HUES64 (cell line): ENCODE measurements at regions not wholly inside any gene's neighbourhood (a gene's known extent, or its start where the extent isn't known, plus 50 kb on each side); places are given as distances from the start of the nearest gene placed in this dataset.
"Not testable (repeated sequence)": the region's sequence is repeated elsewhere in the genome, so short reads cannot be mapped to it uniquely, and the experiment has no call there.

Experiments
- H3K27ac ChIP-seq: 2 replicates; pipeline ENCODE4 v1.7.0; 2013; ENCODE audit warnings: low read depth, low read length, inconsistent platforms
- H3K27me3 ChIP-seq: 2 replicates; pipeline ENCODE4 v1.6.1; 2013; ENCODE audit warnings: mild to moderate bottlenecking, low read length; ENCODE audit not compliant: insufficient read depth
- H3K36me3 ChIP-seq: 2 replicates; pipeline ENCODE4 v1.6.1; 2013; ENCODE audit warnings: mild to moderate bottlenecking, low read length; ENCODE audit not compliant: insufficient read depth
- H3K4me1 ChIP-seq: 2 replicates; pipeline ENCODE4 v1.6.1; 2013; ENCODE audit warnings: mild to moderate bottlenecking, low read length, moderate library complexity; ENCODE audit not compliant: insufficient read depth
- H3K4me3 ChIP-seq: 2 replicates; pipeline ENCODE4 v1.5.1; 2013; ENCODE audit warnings: mild to moderate bottlenecking, low read length, moderate library complexity
- H3K9ac ChIP-seq: 2 replicates; pipeline ENCODE4 v1.6.1; 2013; ENCODE audit warnings: mild to moderate bottlenecking, low read depth, low read length
- H3K9me3 ChIP-seq: 2 replicates; pipeline ENCODE4 v1.6.1; 2013; ENCODE audit warnings: low read depth, low read length; ENCODE audit not compliant: insufficient read depth
- WGBS: fragments of 150-250, 120-280 bp; methylation state at CpG from one replicate; pipeline ENCODE4 v1.1.7; 2013; ENCODE audit warnings: missing lambda C conversion rate; 5-methylcytosine and 5-hydroxymethylcytosine counted together

DNA sequence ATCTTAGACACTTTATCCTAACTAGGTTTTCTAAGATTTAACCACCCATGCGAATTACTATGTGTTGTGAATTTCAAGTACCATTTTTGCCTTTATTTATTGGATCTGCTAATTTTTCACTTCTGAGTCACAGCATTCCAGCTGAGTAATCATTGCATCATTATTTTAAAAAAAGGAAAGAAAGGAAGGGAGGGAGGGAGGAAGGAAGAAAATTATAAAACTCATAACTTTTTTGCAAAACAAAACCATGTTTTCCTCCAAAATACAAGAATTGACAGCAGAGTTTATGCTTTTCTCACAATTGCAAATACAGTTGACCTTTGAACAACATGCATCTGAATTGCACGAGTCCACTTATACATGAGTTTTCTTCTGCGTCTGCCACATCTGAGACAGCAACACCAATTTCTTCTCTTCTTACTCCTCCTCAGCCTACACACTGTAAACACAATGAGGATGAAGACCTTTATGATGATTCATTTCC is 651.4 kb upstream of the NECTIN3 start:
- WGBS: 92% methylated on average over 3 of the region's 3 CpGs
- Histone ChIP-seq H3K4me3 (no peak overlapping the region), H3K27me3 (no peaks in the 10 kb centered on the region), H3K27ac (peak overlapping the region; percentile 55; the same call in 1 of the 2 replicates), H3K9me3 (no peaks in the 10 kb centered on the region), H3K9ac (no peak overlapping the region), H3K36me3 (no peaks in the 10 kb centered on the region), H3K4me1 (peaks cover 7% of the 10 kb centered on the region; the same call in 1 of the 2 replicates)

DNA sequence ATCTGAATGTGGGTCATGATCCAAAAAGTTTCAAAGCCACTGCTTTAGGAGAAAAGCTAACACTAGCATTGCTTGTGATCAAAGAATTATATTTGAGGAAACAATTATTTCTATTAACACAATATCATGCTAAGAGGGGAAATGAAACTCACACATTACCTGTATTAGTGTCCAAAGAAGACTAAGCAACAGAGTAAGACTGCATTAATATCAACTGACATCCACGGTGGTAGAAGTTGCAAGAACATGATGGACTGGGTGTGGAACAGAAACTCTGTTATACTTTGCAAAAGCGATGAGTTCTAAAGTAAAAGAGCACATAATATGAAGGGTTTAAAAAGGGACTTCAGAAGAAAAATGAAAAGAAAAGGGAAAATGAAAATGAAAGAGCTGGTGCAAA is 648.3 kb upstream of the NECTIN3 start:
- H3K9ac ChIP-seq: no peak overlapping the region
- peaks cover 7% of the 10 kb centered on the region; the same call in 1 of the 2 replicates for H3K4me1 ChIP-seq
- H3K27ac ChIP-seq: no peak overlapping the region
- H3K4me3 ChIP-seq: no peak overlapping the region
- WGBS: 97% methylated on average over 2 of the region's 2 CpGs
- no peaks in the 10 kb centered on the region for H3K36me3 ChIP-seq
- H3K9me3 ChIP-seq: no peaks in the 10 kb centered on the region
- no peaks in the 10 kb centered on the region for H3K27me3 ChIP-seq

DNA sequence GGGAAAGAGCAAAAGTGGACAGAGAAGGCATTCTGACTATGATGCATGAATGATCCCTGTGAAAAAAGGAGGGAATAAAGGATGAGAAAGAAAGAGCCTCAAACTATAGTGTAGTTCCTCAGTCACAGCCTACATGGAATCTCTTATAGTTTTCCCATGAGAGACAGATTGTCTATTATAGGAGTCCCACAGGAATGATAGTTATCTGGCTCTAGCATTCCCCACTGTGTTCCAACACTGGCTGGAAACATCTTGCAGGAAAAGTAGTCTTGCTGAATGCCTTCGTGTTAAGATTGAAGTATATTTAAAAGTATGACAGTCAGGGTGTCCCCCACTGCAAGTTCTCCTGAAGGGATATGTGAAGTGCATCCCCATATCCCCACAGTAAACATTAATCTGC is 641.5 kb upstream of the NECTIN3 start:
- WGBS: 100% methylated on average over 1 of the region's 1 CpG
- H3K27ac ChIP-seq: no peak overlapping the region
- H3K4me3 ChIP-seq: no peak overlapping the region
- H3K36me3 ChIP-seq: no peaks in the 10 kb centered on the region
- H3K9ac ChIP-seq: no peak overlapping the region
- no peaks in the 10 kb centered on the region for H3K27me3 ChIP-seq
- H3K9me3 ChIP-seq: no peaks in the 10 kb centered on the region
- H3K4me1 ChIP-seq: peaks cover 14% of the 10 kb centered on the region

DNA sequence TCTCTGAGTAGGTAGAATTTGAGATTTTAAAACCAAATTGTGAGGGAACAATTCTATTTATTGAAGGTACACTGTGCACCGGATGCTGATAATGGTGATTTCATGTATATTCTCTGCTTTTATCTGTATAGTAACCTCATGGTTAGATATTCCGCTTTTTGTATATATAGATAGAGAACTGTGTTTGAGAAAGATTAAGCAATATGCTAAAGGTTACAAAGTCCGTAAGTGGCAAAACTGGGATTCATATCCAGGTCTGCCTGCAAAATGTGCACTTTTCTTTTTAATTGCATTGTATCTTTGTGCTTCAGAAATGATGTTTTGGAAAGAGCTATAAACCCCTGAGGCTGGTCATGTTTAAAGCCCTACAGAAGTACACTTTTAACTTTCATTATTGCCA is 635.4 kb upstream of the NECTIN3 start:
- H3K27me3 ChIP-seq: no peaks in the 10 kb centered on the region
- H3K27ac ChIP-seq: no peak overlapping the region
- no peaks in the 10 kb centered on the region for H3K9me3 ChIP-seq
- peaks cover 14% of the 10 kb centered on the region for H3K4me1 ChIP-seq
- H3K9ac ChIP-seq: no peak overlapping the region
- no peak overlapping the region for H3K4me3 ChIP-seq
- WGBS: 93% methylated on average over 3 of the region's 3 CpGs
- H3K36me3 ChIP-seq: no peaks in the 10 kb centered on the region

DNA sequence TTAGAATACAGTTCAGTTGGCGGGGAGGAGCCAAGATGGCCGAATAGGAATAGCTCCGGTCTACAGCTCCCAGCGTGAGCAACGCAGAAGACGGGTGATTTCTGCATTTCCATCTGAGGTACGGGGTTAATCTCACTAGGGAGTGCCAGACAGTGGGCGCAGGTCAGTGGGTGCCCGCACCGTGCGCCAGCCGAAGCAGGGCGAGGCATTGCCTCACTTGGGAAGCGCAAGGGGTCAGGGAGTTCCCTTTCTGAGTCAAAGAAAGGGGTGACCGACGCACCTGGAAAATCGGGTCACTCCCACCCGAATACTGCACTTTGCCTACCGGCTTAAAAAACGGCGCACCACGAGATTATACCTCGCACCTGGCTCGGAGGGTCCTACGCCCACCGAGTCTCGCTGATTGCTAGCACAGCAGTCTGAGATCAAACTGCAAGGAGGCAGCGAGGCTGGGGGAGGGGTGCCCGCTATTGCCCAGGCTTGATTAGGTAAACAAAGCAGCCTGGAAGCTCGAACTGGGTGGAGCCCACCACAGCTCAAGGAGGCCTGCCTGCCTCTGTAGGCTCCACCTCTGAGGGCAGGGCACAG is 631.5 kb upstream of the NECTIN3 start:
- WGBS: 89% methylated on average over 30 of the region's 30 CpGs
- H3K27ac ChIP-seq, H3K36me3 ChIP-seq, H3K9ac ChIP-seq, H3K9me3 ChIP-seq, H3K4me1 ChIP-seq, H3K4me3 ChIP-seq, H3K27me3 ChIP-seq: not testable (repeated sequence)

DNA sequence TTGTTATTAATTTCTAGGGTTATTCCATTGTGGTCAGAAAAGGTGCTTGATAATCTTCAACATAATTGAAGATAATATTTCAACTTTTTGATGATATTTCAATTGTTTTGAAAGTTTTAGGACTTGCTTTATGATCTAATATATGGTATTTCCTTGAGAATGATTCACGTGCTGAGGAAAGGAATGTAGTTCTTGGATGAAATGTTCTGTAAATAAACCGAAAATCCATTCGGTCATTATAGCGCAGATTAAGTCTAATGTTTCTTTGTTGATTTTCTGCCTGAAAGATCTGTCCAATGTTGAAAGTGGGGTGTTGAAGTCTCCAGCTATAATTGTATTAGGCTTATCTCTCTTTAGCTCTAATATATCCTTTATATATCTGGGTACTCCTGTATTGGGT is 617.5 kb upstream of the NECTIN3 start:
- 96% methylated on average over 4 of the region's 4 CpGs for WGBS

DNA sequence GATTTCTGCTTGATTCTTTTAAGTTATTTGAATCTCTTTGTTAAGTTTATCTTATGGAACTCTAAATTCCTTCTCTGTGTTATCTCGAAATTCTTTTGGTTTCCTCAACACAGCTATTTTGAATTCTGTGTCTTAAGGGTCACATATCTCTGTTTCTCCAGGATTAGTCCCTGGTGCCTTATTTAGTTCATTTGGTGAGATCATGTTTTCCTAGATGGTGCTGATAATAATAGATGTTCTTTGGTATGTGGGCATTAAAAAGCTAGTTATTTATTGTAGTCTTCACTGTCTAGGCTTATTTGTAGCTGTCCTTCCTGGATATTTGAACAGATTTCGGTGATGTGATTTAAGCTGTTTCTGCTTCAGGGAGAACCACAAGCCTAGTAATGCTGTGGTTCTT is 615.6 kb upstream of the NECTIN3 start:
- H3K36me3 ChIP-seq: no peaks in the 10 kb centered on the region
- H3K9me3 ChIP-seq: no peaks in the 10 kb centered on the region; the same call in 1 of the 2 replicates
- H3K9ac ChIP-seq: no peak overlapping the region
- H3K27me3 ChIP-seq: no peaks in the 10 kb centered on the region
- H3K4me3 ChIP-seq: no peak overlapping the region
- no peaks in the 10 kb centered on the region for H3K4me1 ChIP-seq
- WGBS: 91% methylated on average over 2 of the region's 2 CpGs
- no peak overlapping the region for H3K27ac ChIP-seq

More for the DNA sequence above, 617.5 kb upstream of the NECTIN3 start:
- Histone ChIP-seq H3K27me3 (no peaks in the 10 kb centered on the region), H3K4me1 (no peaks in the 10 kb centered on the region), H3K4me3 (no peak overlapping the region), H3K9ac (no peak overlapping the region), H3K36me3 (no peaks in the 10 kb centered on the region), H3K9me3 (no peaks in the 10 kb centered on the region; the same call in 1 of the 2 replicates), H3K27ac (no peak overlapping the region)

DNA sequence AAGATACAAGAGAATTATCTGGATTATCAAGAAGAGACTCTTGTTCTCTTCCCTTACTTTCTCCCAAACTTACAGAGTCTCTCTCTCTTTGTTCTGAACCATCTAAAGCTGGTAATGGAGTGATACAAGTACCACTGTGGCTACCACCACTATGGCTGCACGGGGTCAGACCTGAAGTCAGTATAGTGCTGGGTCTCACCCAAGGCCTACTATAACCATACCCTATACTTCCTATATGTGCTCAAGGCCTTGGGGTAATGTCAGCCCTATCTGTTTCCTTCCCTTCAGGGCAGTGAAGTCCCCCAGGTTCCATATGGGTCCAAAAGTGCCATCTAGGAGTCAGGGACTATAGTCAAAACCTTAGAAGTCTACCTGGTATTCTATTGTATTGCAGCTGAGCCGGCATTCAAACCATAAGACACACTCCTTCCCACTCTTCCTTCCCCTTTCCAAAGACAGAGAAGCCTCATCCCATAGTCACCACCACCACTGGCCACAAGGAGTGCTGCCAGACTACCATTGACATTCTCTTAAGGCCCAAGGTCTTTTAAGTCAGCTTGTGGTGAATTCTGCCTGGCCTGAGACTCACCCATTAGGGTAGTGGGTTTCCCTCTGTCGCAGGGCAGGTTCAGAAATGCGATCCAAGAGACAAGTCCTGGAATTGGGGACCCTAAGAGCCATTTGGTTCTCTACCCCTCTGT is 615.0 kb upstream of the NECTIN3 start:
- no peak overlapping the region for H3K4me3 ChIP-seq
- no peaks in the 10 kb centered on the region for H3K27me3 ChIP-seq
- no peaks in the 10 kb centered on the region for H3K4me1 ChIP-seq
- 98% methylated on average over 4 of the region's 4 CpGs for WGBS
- no peak overlapping the region for H3K9ac ChIP-seq
- no peaks in the 10 kb centered on the region; the same call in 1 of the 2 replicates for H3K9me3 ChIP-seq
- H3K27ac ChIP-seq: no peak overlapping the region
- no peaks in the 10 kb centered on the region for H3K36me3 ChIP-seq

DNA sequence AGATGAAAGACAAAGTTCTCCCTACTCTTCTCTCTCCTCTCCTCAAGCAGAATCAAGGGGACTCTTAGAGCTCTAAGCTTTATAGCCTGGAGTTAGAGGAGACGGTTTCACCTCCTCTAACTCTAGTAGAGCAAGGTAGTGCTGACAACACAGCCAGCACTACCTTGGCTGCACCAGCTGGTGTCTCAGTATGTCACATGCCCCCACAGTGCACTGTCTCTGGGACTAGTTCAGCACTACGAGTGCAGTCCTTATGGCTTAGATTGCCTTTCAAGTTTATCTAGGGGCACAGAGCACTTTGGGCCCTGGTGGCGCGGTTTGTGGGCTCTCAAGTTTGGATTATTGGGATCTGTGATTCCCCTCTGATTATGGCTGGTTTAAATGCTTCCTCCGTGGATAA is 614.1 kb upstream of the NECTIN3 start:
- H3K27me3 ChIP-seq: no peaks in the 10 kb centered on the region
- H3K4me1 ChIP-seq: no peaks in the 10 kb centered on the region
- no peaks in the 10 kb centered on the region for H3K36me3 ChIP-seq
- WGBS: 94% methylated on average over 4 of the region's 5 CpGs
- no peaks in the 10 kb centered on the region; the same call in 1 of the 2 replicates for H3K9me3 ChIP-seq
- H3K9ac ChIP-seq: no peak overlapping the region
- no peak overlapping the region for H3K4me3 ChIP-seq
- H3K27ac ChIP-seq: no peak overlapping the region

DNA sequence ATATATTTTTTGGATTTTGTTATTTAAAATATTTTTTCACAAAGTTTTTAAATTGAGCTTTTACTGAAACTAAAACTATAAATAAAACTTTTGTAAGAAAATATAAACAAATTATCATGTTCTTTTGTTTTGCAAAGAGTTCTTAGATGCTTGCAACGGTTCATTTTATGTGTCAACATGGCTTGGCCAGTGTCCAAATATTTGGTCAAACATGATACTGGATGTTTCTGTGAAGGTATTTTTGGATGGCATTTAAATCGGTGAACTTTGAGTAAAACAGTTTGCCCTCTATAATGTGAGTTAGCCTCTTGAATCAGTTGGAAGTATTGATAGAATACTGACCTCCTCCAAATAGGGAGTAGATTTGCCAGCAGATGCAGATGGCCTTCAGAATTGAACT is 612.6 kb upstream of the NECTIN3 start:
- whole genome bisulfite sequencing: 95% methylated on average over 2 of the region's 2 CpGs
- H3K4me3 ChIP-seq: no peak overlapping the region
- no peak overlapping the region for H3K27ac ChIP-seq
- H3K4me1 ChIP-seq: no peaks in the 10 kb centered on the region
- no peaks in the 10 kb centered on the region; the same call in 1 of the 2 replicates for H3K9me3 ChIP-seq
- H3K9ac ChIP-seq: no peak overlapping the region
- H3K27me3 ChIP-seq: no peaks in the 10 kb centered on the region
- no peaks in the 10 kb centered on the region for H3K36me3 ChIP-seq

DNA sequence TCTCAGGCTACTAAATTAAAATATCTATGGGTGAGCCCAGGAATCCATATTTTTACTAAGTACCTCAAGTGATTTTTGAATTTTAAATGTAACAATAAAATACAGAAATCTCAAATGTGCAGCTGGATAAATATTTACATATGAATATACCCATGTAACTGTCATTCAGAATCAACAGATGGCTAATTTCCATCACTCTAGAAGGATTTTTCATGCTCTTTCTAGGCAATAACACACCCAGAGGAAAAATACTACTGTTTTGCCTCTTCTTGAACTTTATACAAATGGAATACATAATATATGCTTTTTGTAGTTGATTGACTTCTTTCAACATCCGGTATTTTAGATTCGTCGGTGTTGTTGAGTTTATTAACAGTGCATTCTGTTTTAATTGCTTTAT is 601.3 kb upstream of the NECTIN3 start:
- H3K27me3 ChIP-seq: no peaks in the 10 kb centered on the region
- no peak overlapping the region for H3K9ac ChIP-seq
- 64% methylated on average over 3 of the region's 3 CpGs for WGBS
- peaks cover 4% of the 10 kb centered on the region for H3K4me1 ChIP-seq
- H3K36me3 ChIP-seq: no peaks in the 10 kb centered on the region
- H3K27ac ChIP-seq: no peak overlapping the region
- no peak overlapping the region for H3K4me3 ChIP-seq
- no peaks in the 10 kb centered on the region for H3K9me3 ChIP-seq
